BJ (cell line): ENCODE measurements at regions not wholly inside any gene's neighbourhood (a gene's known extent, or its start where the extent isn't known, plus 50 kb on each side); places are given as distances from the start of the nearest gene placed in this dataset.

ENCODE experiments used
- CTCF ChIA-PET: fragments of 350-600 bp; formaldehyde crosslinking; extraction: SDS; loops from one replicate; lab custom pipeline; 2021; ENCODE audit warnings: antibody characterized with exemption, inconsistent platforms; lab: Yijun Ruan, JAX
- POLR2A ChIA-PET: fragments of 300-600 bp; sonication (Branson Sonifier 250); formaldehyde crosslinking; extraction: SDS; loops from one replicate; lab custom pipeline; 2021; ENCODE audit warnings: antibody characterized with exemption; lab: Charles Lee
- DNase-seq: peaks from one replicate; pipeline ENCODE4 v3.0.0-alpha.2; 2011; ENCODE audit warnings: low read depth
- H3K27me3 ChIP-seq: 2 replicates; pipeline ENCODE4 v1.6.0; 2011; ENCODE audit warnings: low read length; ENCODE audit not compliant: control insufficient read depth, insufficient read depth
- H3K36me3 ChIP-seq: 2 replicates; pipeline ENCODE4 v1.5.1; 2011; ENCODE audit warnings: low read length; ENCODE audit not compliant: control insufficient read depth, insufficient read depth
- H3K4me3 ChIP-seq: 2 replicates; pipeline ENCODE4 v1.5.1; 2011; ENCODE audit warnings: low read depth, mild to moderate bottlenecking, control low read depth, low read length
- CTCF ChIP-seq: IDR thresholded peaks from 2 replicates; pipeline ENCODE4 v1.5.1; 2011; ENCODE audit warnings: low read depth, mild to moderate bottlenecking, control low read depth, inconsistent platforms, low read length, moderate library complexity; ENCODE audit not compliant: insufficient read depth

- H3K27me3 ChIP-seq: no peaks in the 10 kb centered on the region
- no peak for TF ChIP-seq CTCF
- POLR2A ChIA-PET: no interaction called here
- H3K4me3 ChIP-seq: no peak overlapping the region
- no peak for DNase-seq
- H3K36me3 ChIP-seq: no peaks in the 10 kb centered on the region
- CTCF ChIA-PET: no interaction called here
These were observed 70.0 kb upstream of the ZNF644 start for GRCh38 chr1:91091812-91092211.

- no peak overlapping the region for H3K4me3 ChIP-seq
- no peak for TF ChIP-seq CTCF
- no peaks in the 10 kb centered on the region for H3K27me3 ChIP-seq
- ChIA-PET CTCF (no interaction called here), POLR2A (no interaction called here)
- no peak for DNase-seq
- H3K36me3 ChIP-seq: no peaks in the 10 kb centered on the region
These were observed 58.8 kb upstream of the ZNF644 start for GRCh38 chr1:91080650-91081049.

- Histone ChIP-seq H3K27me3 (no peaks in the 10 kb centered on the region), H3K4me3 (no peak overlapping the region), H3K36me3 (no peaks in the 10 kb centered on the region)
- ChIA-PET CTCF (no interaction called here), POLR2A (no interaction called here)
- no peak for TF ChIP-seq CTCF
- DNase-seq: no peak
These were observed 57.0 kb upstream of the ZNF644 start for GRCh38 chr1:91078859-91079258.

GRCh38 chr1:91076834-91077233, 55.0 kb upstream of the ZNF644 start:
- no peak for DNase-seq
- no peaks in the 10 kb centered on the region for H3K27me3 ChIP-seq
- H3K4me3 ChIP-seq: no peak overlapping the region
- H3K36me3 ChIP-seq: no peaks in the 10 kb centered on the region
- ChIA-PET CTCF (no interaction called here), POLR2A (no interaction called here)
- TF ChIP-seq CTCF: no peak

GRCh38 chr1:91075233-91076135, 53.6 kb upstream of the ZNF644 start:
- no peak overlapping the region for H3K4me3 ChIP-seq
- no peaks in the 10 kb centered on the region for H3K27me3 ChIP-seq
- POLR2A ChIA-PET: no interaction called here
- CTCF ChIA-PET: interaction anchor here (1.0 kb wide), 2 partner anchors 11 to 90 kb away, joined by 3 read pairs; no protein-coding TSS in a partner anchor
- TF ChIP-seq CTCF: no peak
- no peak for DNase-seq
- no peaks in the 10 kb centered on the region for H3K36me3 ChIP-seq
